HCT116 (cell line): ENCODE measurements at regions not wholly inside any gene's neighbourhood (a gene's known extent, or its start where the extent isn't known, plus 50 kb on each side); places are given as distances from the start of the nearest gene placed in this dataset.

Experiments
- ATAC-seq: fragments of 200-7000 bp; cut with Tn5 transposase; 2 replicates; pipeline ENCODE4 v1.9.1; 2020; ENCODE audit warnings: mild to moderate bottlenecking, moderate library complexity
- BruUV-seq: library from RNA; stranded (reverse); fragments of 400-500 nt; replicated peaks from 2 replicates; lab custom pipeline; 2021; lab: Mats Ljungman, UMichigan
- CTCF ChIA-PET: fragments of 300-600 bp; sonication (Branson Sonifier 250); formaldehyde crosslinking; loops from one replicate; lab custom pipeline; 2021; ENCODE audit warnings: antibody characterized with exemption; lab: Charles Lee
- POLR2A ChIA-PET: fragments of 300-600, 350-600 bp; sonication (Branson Sonifier 250); formaldehyde crosslinking; loops from one replicate; lab custom pipeline; 2021; ENCODE audit warnings: antibody characterized with exemption; lab: Charles Lee
- RAD21 ChIA-PET, 2 experiments: fragments of 300-600 bp; sonication (Branson Sonifier 250); formaldehyde crosslinking; loops; one replicate each; lab custom pipeline; 2023; ENCODE audit warnings: low total read pairs in 2 of 2; ENCODE audit not compliant: uncharacterized antibody in 2 of 2, unreplicated experiment in 2 of 2, low non-redundant PET in 1 of 2; lab: Charles Lee
- DNase-seq: peaks from one replicate; pipeline ENCODE4 v3.0.0-alpha.2; 2010; ENCODE audit warnings: low read depth, low spot score
- H2AFZ ChIP-seq: fragments of 200-600 bp; shearing (Covaris generic), sonication (generic); 2 replicates; pipeline ENCODE4 v1.6.1; 2017; ENCODE audit warnings: low read depth, mixed run types, mixed read lengths, antibody characterized with exemption, low read length; ENCODE audit not compliant: poor library complexity, severe bottlenecking
- H3K27ac ChIP-seq: 2 replicates; pipeline ENCODE4 v1.5.1; 2012; ENCODE audit warnings: low read depth, low read length
- H3K27me3 ChIP-seq: fragments of 200-600 bp; sonication (generic); 2 replicates; pipeline ENCODE4 v1.6.1; 2016; ENCODE audit warnings: mixed run types, low read length, mixed read lengths; ENCODE audit not compliant: insufficient read depth
- H3K36me3 ChIP-seq, 2 experiments: fragments of 200-500 bp in 1 of 2; fragments of 200-600 bp in 1 of 2; sonication (Bioruptor generic) in 1 of 2; sonication (generic) in 1 of 2; 2 replicates each; pipeline versions ENCODE4 v1.5.1 to v1.6.1; 2014 to 2016; ENCODE audit warnings: low read length in 2 of 2, inconsistent platforms in 1 of 2, mixed read lengths in 1 of 2, mixed run types in 1 of 2; ENCODE audit not compliant: insufficient read depth in 2 of 2, control insufficient read depth in 1 of 2
- H3K4me1 ChIP-seq, 2 experiments: fragments of 200-600 bp in 1 of 2; sonication (generic) in 1 of 2; 2 replicates each; pipeline versions ENCODE4 v1.5.1 to v1.6.1; 2012 to 2017; ENCODE audit warnings: low read length in 2 of 2, inconsistent platforms in 1 of 2, mild to moderate bottlenecking in 1 of 2, mixed read lengths in 1 of 2, mixed run types in 1 of 2, moderate library complexity in 1 of 2; ENCODE audit not compliant: insufficient read depth in 2 of 2, control insufficient read depth in 1 of 2
- H3K4me2 ChIP-seq: fragments of 200-600 bp; sonication (generic); 2 replicates; pipeline ENCODE4 v1.6.1; 2017; ENCODE audit warnings: mixed run types, low read length, mixed read lengths
- H3K4me3 ChIP-seq, 2 experiments: fragments of 200-600 bp in 1 of 2; sonication (generic) in 1 of 2; replicated peaks in 1 of 2; 2 replicates each; pipeline ENCODE4 v1.5.1; 2011 to 2016; ENCODE audit warnings: low read length in 2 of 2, control low read depth in 1 of 2, low read depth in 1 of 2, mild to moderate bottlenecking in 1 of 2, mixed read lengths in 1 of 2, mixed run types in 1 of 2
- H3K79me2 ChIP-seq: fragments of 200-600 bp; sonication (generic); 2 replicates; pipeline ENCODE4 v1.6.1; 2017; ENCODE audit warnings: mild to moderate bottlenecking, mixed run types, low read length, moderate library complexity, mixed read lengths; ENCODE audit not compliant: insufficient read depth
- H3K9ac ChIP-seq: fragments of 200-600 bp; sonication (generic); 2 replicates; pipeline ENCODE4 v1.6.1; 2016; ENCODE audit warnings: low read length, mixed read lengths
- H3K9me2 ChIP-seq: fragments of 200-600 bp; sonication (generic), shearing (Covaris generic); 2 replicates; pipeline ENCODE4 v1.6.1; 2017; ENCODE audit warnings: mixed run types, mild to moderate bottlenecking, moderate library complexity; ENCODE audit not compliant: insufficient read depth
- H3K9me3 ChIP-seq, 2 experiments: fragments of 200-500 bp in 1 of 2; fragments of 200-600 bp in 1 of 2; sonication (Bioruptor generic) in 1 of 2; sonication (generic) in 1 of 2; 2 replicates each; pipeline ENCODE4 v1.6.1; 2014 to 2017; ENCODE audit warnings: low read length in 2 of 2, mixed read lengths in 2 of 2, inconsistent platforms in 1 of 2, low read depth in 1 of 2, mild to moderate bottlenecking in 1 of 2, mixed run types in 1 of 2, moderate library complexity in 1 of 2; ENCODE audit not compliant: control insufficient read depth in 1 of 2, insufficient read depth in 1 of 2
- H4K20me1 ChIP-seq: fragments of 200-600 bp; sonication (generic), shearing (Covaris generic); 2 replicates; pipeline ENCODE4 v1.6.1; 2017; ENCODE audit warnings: mixed run types, mild to moderate bottlenecking, moderate library complexity; ENCODE audit not compliant: insufficient read depth
- ELF1 ChIP-seq: IDR thresholded peaks from 2 replicates; pipeline ENCODE4 v1.6.1; 2012; ENCODE audit warnings: low read depth, borderline replicate concordance
- POLR2A ChIP-seq: IDR thresholded peaks from 2 replicates; pipeline ENCODE4 v1.7.0; 2011; ENCODE audit warnings: borderline replicate concordance; ENCODE audit not compliant: insufficient read depth, insufficient read length; ENCODE audit errors: extremely low read depth
- POLR2AphosphoS5 ChIP-seq: IDR thresholded peaks from 2 replicates; pipeline ENCODE4 v1.6.1; 2011; ENCODE audit warnings: mild to moderate bottlenecking, low read depth, low read length, moderate library complexity
- RAD21 ChIP-seq: IDR thresholded peaks from 2 replicates; pipeline ENCODE4 v1.6.1; 2012; ENCODE audit warnings: low read depth, mild to moderate bottlenecking
- REST ChIP-seq: IDR thresholded peaks from 2 replicates; pipeline ENCODE4 v1.6.1; 2012; ENCODE audit warnings: low read depth
- SP1 ChIP-seq: IDR thresholded peaks from 2 replicates; pipeline ENCODE4 v1.6.1; 2012; ENCODE audit warnings: low read depth
- ZFX ChIP-seq: fragments of 450-650 bp; IDR thresholded peaks from 2 replicates; pipeline ENCODE4 v1.6.1; 2017
- ZNF274 ChIP-seq: fragments of 200-500 bp; sonication (Bioruptor generic); IDR thresholded peaks from 2 replicates; pipeline ENCODE4 v1.6.1; 2014; ENCODE audit warnings: mild to moderate bottlenecking, low read depth, low read length, inconsistent platforms
- intact Hi-C: fragments of 100-400 bp; cut with micrococcal nuclease; formaldehyde crosslinking; loops from 2 replicates; pipeline ENCODE4 v1.10.0; 2022
- TF ChIP-seq, protein P1 (sequence below), 3 experiments: fragments of 200-600 bp in 1 of 3; sonication (generic) in 1 of 3; IDR thresholded peaks in 2 of 3; conservative IDR thresholded peaks in 1 of 3; 2 replicates each; pipeline ENCODE4 v1.5.1; 2012 to 2017; ENCODE audit warnings: low read depth in 2 of 3, low read length in 2 of 3, antibody characterized with exemption in 1 of 3, borderline replicate concordance in 1 of 3, control low read depth in 1 of 3, mild to moderate bottlenecking in 1 of 3, mixed read lengths in 1 of 3, mixed run types in 1 of 3, moderate library complexity in 1 of 3; ENCODE audit not compliant: insufficient read depth in 1 of 3

DNA sequence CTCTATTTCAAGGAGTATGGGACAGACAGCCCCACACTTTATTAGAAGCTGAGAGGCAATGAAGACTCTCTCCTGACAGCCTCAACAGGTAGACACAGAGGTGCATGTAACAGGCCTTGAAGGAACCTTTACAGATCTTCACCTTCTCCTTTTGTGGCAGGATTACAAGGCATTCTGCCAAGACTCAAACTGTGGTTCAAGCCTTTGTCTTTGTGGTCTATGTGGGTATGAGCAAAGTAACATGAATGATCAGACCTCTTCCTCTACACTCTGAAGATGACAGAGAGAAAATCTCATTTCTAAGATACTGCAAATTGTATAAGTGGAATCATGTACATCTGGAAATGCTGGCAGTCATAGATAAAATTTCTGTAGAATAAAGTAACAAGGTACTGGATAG lies 346.9 kb downstream of the CDH9 start:
- POLR2A ChIA-PET, result no interaction called here
- ATAC-seq, result no peak
- CTCF ChIA-PET, result no interaction called here

More for the DNA sequence above, 346.9 kb downstream of the CDH9 start:
- no peaks in the 10 kb centered on the region for H3K36me3 ChIP-seq
- H3K4me2 ChIP-seq, result no peak overlapping the region
- H3K27me3 ChIP-seq, result no peaks in the 10 kb centered on the region
- H3K9me2 ChIP-seq, result no peaks in the 10 kb centered on the region
- no peak overlapping the region for H3K27ac ChIP-seq
- RAD21 ChIA-PET, result no interaction called here
- intact Hi-C loops, result no loop called here
- H3K79me2 ChIP-seq, result no peaks in the 10 kb centered on the region
- no peaks in the 10 kb centered on the region for H3K4me1 ChIP-seq
- no peaks in the 10 kb centered on the region for H4K20me1 ChIP-seq
- no peak overlapping the region for H3K9ac ChIP-seq
- BruUV-seq, result no TSS peak
- H3K9me3 ChIP-seq, result peaks cover 11 to 24% of the 10 kb centered on the region in 2 experiments; a peak in 2 of 4 replicates
- H3K4me3 ChIP-seq, result no peak overlapping the region
- H2AFZ ChIP-seq, result no peak overlapping the region
- no peak for DNase-seq
- TF ChIP-seq ZFX, result no peak
- TF ChIP-seq SP1, result no peak
- TF ChIP-seq, protein P1, sequence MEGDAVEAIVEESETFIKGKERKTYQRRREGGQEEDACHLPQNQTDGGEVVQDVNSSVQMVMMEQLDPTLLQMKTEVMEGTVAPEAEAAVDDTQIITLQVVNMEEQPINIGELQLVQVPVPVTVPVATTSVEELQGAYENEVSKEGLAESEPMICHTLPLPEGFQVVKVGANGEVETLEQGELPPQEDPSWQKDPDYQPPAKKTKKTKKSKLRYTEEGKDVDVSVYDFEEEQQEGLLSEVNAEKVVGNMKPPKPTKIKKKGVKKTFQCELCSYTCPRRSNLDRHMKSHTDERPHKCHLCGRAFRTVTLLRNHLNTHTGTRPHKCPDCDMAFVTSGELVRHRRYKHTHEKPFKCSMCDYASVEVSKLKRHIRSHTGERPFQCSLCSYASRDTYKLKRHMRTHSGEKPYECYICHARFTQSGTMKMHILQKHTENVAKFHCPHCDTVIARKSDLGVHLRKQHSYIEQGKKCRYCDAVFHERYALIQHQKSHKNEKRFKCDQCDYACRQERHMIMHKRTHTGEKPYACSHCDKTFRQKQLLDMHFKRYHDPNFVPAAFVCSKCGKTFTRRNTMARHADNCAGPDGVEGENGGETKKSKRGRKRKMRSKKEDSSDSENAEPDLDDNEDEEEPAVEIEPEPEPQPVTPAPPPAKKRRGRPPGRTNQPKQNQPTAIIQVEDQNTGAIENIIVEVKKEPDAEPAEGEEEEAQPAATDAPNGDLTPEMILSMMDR (IDR thresholded peaks at IDR 0.05 in 2 of 3, conservative IDR thresholded peaks at IDR 0.05 in 1 of 3; ENCODE audit: borderline replicate concordance in 1 of 3, insufficient read depth in 1 of 3, low read depth in 2 of 3, low read length in 2 of 3), result no peak
- TF ChIP-seq ELF1, result no peak
- no peak for TF ChIP-seq POLR2AphosphoS5
- TF ChIP-seq ZNF274, result no peak
- no peak for TF ChIP-seq REST
- TF ChIP-seq RAD21, result no peak
- TF ChIP-seq POLR2A, result no peak
